Osteocyte (in vitro differentiated cells): ENCODE measurements at regions not wholly inside any gene's neighbourhood (a gene's known extent, or its start where the extent isn't known, plus 50 kb on each side); places are given as distances from the start of the nearest gene placed in this dataset.

Experiments
- DNase-seq: peaks from one replicate; pipeline ENCODE4 v3.0.0; 2021; ENCODE audit warnings: mixed read lengths; ENCODE audit not compliant: unreplicated experiment; ENCODE audit errors: extremely low spot score
- H3K27ac Mint-ChIP-seq: one replicate; pipeline ENCODE4 v1.8.0; 2021; ENCODE audit warnings: mild to moderate bottlenecking, mixed read lengths; ENCODE audit not compliant: unreplicated experiment
- H3K27me3 Mint-ChIP-seq: one replicate; pipeline ENCODE4 v1.8.0; 2021; ENCODE audit warnings: mixed read lengths; ENCODE audit not compliant: unreplicated experiment
- H3K36me3 Mint-ChIP-seq: one replicate; pipeline ENCODE4 v1.8.0; 2021; ENCODE audit warnings: mixed read lengths; ENCODE audit not compliant: unreplicated experiment
- H3K4me1 Mint-ChIP-seq: one replicate; pipeline ENCODE4 v1.8.0; 2021; ENCODE audit warnings: mixed read lengths; ENCODE audit not compliant: unreplicated experiment
- H3K4me3 Mint-ChIP-seq: one replicate; pipeline ENCODE4 v1.8.0; 2021; ENCODE audit warnings: mild to moderate bottlenecking, moderate library complexity, mixed read lengths; ENCODE audit not compliant: unreplicated experiment
- H3K9me3 Mint-ChIP-seq: one replicate; pipeline ENCODE4 v1.8.0; 2021; ENCODE audit warnings: mixed read lengths; ENCODE audit not compliant: unreplicated experiment
- TF ChIP-seq, protein P1 (sequence below): fragments of 200-600 bp; sonication (generic); IDR thresholded peaks from 2 replicates; pipeline ENCODE4 v1.5.0; 2021; ENCODE audit warnings: antibody characterized with exemption, mild to moderate bottlenecking, moderate library complexity

DNA sequence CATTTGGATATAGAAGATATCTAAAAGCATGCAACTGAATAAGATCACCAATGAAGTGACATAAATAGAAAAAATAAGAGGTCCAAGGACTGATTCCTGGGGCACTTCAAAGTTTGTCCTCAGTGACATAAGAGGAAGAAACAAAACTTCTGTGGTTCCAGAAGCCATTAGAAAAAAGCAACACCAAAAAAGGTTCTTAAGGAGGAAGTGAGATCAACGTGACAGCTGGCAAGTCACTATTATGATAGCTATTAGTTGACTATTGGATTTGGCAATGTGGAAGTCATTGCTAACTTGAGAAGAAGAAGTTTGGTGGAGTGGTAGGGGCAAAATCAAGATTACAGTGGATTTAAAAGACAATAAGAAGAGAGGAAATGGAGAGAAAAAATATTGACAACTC lies 1098.3 kb downstream of the NAALADL2 start:
- peaks cover 3% of the 10 kb centered on the region for H3K9me3 Mint-ChIP-seq
- no peaks in the 10 kb centered on the region for H3K36me3 Mint-ChIP-seq
- no peak overlapping the region for H3K27ac Mint-ChIP-seq
- no peaks in the 10 kb centered on the region for H3K27me3 Mint-ChIP-seq
- TF ChIP-seq, protein P1, sequence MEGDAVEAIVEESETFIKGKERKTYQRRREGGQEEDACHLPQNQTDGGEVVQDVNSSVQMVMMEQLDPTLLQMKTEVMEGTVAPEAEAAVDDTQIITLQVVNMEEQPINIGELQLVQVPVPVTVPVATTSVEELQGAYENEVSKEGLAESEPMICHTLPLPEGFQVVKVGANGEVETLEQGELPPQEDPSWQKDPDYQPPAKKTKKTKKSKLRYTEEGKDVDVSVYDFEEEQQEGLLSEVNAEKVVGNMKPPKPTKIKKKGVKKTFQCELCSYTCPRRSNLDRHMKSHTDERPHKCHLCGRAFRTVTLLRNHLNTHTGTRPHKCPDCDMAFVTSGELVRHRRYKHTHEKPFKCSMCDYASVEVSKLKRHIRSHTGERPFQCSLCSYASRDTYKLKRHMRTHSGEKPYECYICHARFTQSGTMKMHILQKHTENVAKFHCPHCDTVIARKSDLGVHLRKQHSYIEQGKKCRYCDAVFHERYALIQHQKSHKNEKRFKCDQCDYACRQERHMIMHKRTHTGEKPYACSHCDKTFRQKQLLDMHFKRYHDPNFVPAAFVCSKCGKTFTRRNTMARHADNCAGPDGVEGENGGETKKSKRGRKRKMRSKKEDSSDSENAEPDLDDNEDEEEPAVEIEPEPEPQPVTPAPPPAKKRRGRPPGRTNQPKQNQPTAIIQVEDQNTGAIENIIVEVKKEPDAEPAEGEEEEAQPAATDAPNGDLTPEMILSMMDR = no peak
- no peak overlapping the region for H3K4me3 Mint-ChIP-seq
- H3K4me1 Mint-ChIP-seq = no peaks in the 10 kb centered on the region
- DNase-seq = no peak

GRCh38 chr3:175956964-175957363 lies 1097.8 kb downstream of the NAALADL2 start:
- H3K27ac Mint-ChIP-seq = no peak overlapping the region
- TF ChIP-seq, protein P1 = peak; percentile 38
- no peaks in the 10 kb centered on the region for H3K4me1 Mint-ChIP-seq
- H3K4me3 Mint-ChIP-seq = no peak overlapping the region
- H3K36me3 Mint-ChIP-seq = no peaks in the 10 kb centered on the region
- peaks cover 3% of the 10 kb centered on the region for H3K9me3 Mint-ChIP-seq
- no peak for DNase-seq
- H3K27me3 Mint-ChIP-seq = no peaks in the 10 kb centered on the region

DNA sequence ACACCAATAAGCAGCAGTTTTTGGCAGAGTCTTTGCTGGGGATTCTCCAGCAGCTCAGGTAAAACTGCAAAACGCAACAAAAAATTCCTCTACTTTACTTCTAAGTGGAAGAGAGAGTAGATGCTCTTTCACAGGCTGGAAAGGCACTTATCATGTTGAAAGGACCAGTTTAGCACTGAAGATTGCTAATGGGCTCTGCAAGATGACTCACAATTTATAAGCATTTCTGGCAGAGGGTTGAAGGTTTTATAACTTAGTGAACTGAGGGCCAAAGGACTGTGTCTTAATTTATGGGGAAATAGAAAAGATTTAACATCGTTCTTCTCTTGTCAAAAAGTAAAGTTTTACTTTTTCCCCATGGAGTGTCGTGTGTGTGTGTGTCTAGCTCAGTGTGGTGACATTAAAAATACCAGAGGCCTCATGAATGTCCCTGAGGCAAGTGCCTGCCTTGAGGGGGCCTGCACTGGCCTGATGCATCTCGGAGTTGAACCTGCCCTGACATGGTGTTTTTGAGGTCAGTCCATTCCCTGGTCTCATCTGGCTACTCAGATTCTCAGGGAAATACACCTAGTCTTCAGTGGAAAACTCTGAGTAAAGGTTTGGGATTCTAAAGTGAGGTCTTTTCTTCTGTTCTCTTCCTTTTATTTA lies 1092.0 kb downstream of the NAALADL2 start:
- TF ChIP-seq, protein P1 = no peak
- H3K4me1 Mint-ChIP-seq = peaks cover 8% of the 10 kb centered on the region
- peaks cover 3% of the 10 kb centered on the region for H3K36me3 Mint-ChIP-seq
- no peaks in the 10 kb centered on the region for H3K27me3 Mint-ChIP-seq
- DNase-seq = no peak
- H3K9me3 Mint-ChIP-seq = peaks cover 8% of the 10 kb centered on the region
- H3K27ac Mint-ChIP-seq = no peak overlapping the region
- no peak overlapping the region for H3K4me3 Mint-ChIP-seq

DNA sequence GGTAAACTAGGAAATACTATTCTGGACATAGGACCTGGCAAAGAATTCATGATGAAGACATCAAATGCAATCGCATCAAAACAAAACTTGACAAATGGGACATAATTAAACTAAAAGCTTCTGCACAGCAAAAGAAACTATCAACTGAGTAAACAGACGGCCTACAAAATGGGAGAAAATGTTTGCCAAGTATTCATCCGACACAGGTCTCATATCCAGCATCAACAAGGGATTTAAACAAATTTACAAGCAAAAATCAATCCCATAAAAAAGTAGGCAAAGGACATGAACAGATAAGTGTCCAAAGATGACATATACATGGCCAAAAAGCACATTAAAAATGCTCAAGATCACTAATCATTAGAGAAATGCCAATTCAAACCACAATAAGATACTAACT lies 1088.9 kb downstream of the NAALADL2 start:
- TF ChIP-seq, protein P1 = no peak
- Mint-ChIP-seq H3K27ac (no peak overlapping the region), H3K4me1 (peaks cover 8% of the 10 kb centered on the region), H3K27me3 (no peaks in the 10 kb centered on the region), H3K4me3 (no peak overlapping the region), H3K36me3 (peaks cover 13% of the 10 kb centered on the region), H3K9me3 (peaks cover 35% of the 10 kb centered on the region)
- DNase-seq = no peak

DNA sequence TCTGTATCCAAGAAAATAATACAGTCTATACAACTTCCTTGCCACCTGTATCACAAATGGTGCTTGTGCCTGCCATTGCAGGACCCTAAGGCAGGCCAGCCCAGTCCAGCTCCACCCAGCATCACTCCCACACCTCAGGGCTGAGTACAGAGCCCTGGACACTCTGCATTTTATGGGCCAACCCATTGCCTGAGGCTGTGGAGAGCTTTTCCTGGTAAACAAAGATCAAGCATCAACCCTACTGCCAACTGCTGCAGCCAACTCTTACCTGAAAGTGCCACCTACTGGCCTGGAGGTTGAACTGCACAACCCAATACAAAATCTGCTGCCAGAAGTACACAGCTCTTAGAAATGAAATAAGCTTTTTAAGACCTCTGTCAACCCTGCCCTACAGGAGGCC lies 1082.2 kb downstream of the NAALADL2 start:
- no peak for DNase-seq
- peaks cover 16% of the 10 kb centered on the region for H3K36me3 Mint-ChIP-seq
- H3K9me3 Mint-ChIP-seq = peaks cover 58% of the 10 kb centered on the region
- H3K27ac Mint-ChIP-seq = no peak overlapping the region
- peaks cover 6% of the 10 kb centered on the region for H3K4me1 Mint-ChIP-seq
- H3K27me3 Mint-ChIP-seq = no peaks in the 10 kb centered on the region
- TF ChIP-seq, protein P1 = peak; percentile 31
- no peak overlapping the region for H3K4me3 Mint-ChIP-seq
